GM13976 (cell line): ENCODE measurements at regions not wholly inside any gene's neighbourhood (a gene's known extent, or its start where the extent isn't known, plus 50 kb on each side); places are given as distances from the start of the nearest gene placed in this dataset.

Experiments used
- DNase-seq: peaks from one replicate; pipeline ENCODE4 v3.0.0; 2012; ENCODE audit warnings: low spot score
- in situ Hi-C: fragments of 300-500 bp; cut with MboI; formaldehyde crosslinking; loops from one replicate; pipeline ENCODE4 v1.12.0; 2022; ENCODE audit warnings: low sequenced_read_pairs, mixed read lengths, inconsistent platforms; ENCODE audit not compliant: unreplicated experiment
- TF ChIP-seq, protein P1 (sequence below): IDR thresholded peaks from 2 replicates; pipeline ENCODE4 v1.5.1; 2012; ENCODE audit warnings: borderline replicate concordance, mild to moderate bottlenecking; ENCODE audit not compliant: insufficient read depth; ENCODE audit errors: extremely low read depth, missing control alignments, control extremely low read depth

DNA sequence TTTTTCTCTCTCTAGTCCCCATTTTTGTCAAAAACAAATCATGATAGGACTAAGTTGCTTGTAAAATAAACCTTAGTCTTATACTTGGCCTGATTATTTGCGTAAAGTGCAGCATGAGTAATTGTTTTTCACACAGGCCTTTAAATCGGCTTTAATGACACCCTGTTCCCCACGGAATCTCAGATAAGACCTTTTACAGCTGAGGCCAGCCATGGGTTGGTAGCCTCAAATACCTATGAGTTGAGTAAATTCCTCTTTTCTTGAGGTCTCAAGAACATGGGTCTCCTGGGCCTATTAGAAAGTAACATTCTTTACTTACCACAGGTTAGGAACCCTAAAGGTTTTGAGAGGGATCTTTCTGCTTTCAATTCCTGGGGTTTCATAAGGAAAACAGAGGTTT is 761.0 kb upstream of the PHF14 start:
- in situ Hi-C loops = no loop called here
- DNase-seq = no peak
- TF ChIP-seq, protein P1, sequence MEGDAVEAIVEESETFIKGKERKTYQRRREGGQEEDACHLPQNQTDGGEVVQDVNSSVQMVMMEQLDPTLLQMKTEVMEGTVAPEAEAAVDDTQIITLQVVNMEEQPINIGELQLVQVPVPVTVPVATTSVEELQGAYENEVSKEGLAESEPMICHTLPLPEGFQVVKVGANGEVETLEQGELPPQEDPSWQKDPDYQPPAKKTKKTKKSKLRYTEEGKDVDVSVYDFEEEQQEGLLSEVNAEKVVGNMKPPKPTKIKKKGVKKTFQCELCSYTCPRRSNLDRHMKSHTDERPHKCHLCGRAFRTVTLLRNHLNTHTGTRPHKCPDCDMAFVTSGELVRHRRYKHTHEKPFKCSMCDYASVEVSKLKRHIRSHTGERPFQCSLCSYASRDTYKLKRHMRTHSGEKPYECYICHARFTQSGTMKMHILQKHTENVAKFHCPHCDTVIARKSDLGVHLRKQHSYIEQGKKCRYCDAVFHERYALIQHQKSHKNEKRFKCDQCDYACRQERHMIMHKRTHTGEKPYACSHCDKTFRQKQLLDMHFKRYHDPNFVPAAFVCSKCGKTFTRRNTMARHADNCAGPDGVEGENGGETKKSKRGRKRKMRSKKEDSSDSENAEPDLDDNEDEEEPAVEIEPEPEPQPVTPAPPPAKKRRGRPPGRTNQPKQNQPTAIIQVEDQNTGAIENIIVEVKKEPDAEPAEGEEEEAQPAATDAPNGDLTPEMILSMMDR = no peak

DNA sequence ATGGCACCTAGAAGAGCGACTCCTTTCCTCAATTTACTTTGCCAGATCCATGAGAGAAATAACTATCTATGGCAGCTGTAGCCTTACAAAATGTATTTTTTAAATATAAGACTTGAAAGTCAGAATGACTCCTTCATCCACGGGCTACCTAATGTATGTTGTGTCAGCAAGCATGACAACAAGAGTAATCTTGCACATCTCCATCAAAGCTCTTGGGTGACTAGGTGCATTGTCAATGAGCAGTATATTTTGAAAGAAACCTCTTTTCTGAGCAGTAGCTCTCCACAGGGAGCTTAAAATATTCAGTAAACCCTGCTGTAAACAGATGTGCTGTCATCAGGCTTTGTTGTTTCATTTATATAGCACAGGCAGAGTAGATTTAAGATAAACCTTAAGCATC is 757.2 kb upstream of the PHF14 start:
- TF ChIP-seq, protein P1 = no peak
- in situ Hi-C loops = no loop called here
- DNase-seq = no peak

DNA sequence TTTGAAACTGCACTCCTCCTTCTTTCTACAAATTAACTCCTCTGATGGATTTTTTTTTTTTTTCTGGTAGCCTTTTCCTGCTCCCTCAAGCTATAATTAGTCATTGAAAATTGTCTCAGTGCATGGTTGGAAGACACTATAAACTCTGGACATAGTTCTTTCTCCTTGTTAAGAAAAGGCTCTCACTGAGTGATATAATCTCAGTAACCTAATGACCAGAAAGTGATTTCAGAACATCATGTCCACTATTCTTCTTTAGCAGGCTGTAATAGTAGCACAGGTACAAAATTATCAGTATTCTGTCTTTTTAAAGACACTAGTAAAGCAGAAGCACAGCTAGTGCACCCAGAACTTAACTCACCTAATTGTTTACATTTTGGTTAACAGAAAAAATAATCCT is 752.6 kb upstream of the PHF14 start:
- no peak for DNase-seq
- TF ChIP-seq, protein P1 = no peak
- in situ Hi-C loops = no loop called here

DNA sequence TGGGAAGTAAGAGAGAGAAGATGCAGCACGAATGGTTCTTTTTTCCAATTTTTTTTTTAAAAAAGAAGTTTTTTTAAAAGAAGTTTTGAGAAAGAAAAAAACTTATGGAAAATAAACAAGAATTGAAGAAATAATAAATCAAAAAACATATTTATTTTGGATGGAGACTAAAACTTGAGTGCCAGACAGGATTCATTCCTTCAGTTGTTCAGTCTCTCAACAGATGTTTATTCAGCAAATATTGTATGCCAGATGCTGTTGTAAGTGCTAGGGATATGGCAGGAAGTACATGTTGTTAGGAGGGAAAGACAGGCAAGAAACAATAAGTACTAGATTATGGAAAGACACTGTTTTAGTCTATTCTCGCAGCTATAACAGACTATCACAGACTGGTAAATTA is 750.7 kb upstream of the PHF14 start:
- DNase-seq = no peak
- in situ Hi-C loops = no loop called here
- TF ChIP-seq, protein P1 = no peak

DNA sequence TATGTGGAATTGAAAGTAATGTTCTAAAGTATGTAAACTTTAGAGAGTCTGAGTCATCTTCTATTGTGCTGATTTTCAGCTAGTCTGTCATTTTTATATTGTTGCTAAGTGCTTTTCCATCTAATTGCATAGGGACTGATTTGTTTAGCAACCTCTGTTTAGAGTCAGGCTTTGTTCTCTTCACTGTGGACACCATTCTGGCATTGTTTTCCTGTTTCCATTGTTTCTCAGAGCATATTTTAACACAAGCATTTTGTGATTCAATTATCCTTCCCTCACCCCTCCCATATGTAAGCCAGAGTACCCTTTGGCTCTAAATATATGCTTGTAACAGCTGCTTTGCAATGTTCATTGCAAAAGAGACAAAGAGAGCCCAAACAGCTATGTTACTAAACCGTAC is 748.4 kb upstream of the PHF14 start:
- in situ Hi-C loops = no loop called here
- TF ChIP-seq, protein P1 = no peak
- no peak for DNase-seq

DNA sequence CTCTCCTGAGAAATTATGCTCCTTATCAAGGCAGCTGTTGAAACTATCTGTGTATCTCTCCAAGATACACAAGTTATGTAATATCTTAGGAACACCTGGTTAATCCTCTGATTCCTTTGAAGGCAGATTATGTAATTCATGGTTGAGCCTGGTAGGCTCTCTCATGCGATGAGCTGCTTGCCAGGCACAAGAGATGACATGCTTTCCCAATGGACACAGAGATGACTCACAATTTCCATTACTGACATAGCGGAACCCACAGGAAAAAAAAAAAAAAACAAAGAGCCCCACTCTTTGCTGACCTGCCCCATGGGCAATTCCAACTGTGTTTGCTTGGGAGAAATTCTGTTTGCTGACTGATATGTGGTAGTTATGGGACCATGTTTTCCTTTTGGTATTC is 736.4 kb upstream of the PHF14 start:
- in situ Hi-C loops = no loop called here
- TF ChIP-seq, protein P1 = no peak
- no peak for DNase-seq

DNA sequence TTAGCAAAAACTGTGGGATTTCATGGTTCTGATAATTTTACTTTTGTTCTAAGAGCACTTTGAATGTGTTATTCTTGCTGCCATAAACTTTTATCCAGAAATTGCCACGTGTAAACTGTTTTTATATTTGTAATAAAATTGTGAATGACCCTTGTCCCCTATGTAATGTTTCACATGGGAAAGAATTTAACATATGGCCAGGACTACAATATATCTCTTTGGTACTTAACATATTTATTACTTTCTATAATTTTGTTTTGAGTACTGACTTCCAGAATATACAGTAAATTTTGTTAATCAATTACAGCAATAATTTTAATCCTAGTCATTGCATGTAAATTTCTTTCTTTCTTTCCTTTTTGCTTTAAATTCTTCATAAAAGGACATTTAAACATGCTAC is 735.0 kb upstream of the PHF14 start:
- no peak for DNase-seq
- TF ChIP-seq, protein P1 = no peak
- in situ Hi-C loops = no loop called here
